ENCODE measurements at regions not wholly inside any gene's neighbourhood (a gene's known extent, or its start where the extent isn't known, plus 50 kb on each side); places are given as distances from the start of the nearest gene placed in this dataset.

DNA sequence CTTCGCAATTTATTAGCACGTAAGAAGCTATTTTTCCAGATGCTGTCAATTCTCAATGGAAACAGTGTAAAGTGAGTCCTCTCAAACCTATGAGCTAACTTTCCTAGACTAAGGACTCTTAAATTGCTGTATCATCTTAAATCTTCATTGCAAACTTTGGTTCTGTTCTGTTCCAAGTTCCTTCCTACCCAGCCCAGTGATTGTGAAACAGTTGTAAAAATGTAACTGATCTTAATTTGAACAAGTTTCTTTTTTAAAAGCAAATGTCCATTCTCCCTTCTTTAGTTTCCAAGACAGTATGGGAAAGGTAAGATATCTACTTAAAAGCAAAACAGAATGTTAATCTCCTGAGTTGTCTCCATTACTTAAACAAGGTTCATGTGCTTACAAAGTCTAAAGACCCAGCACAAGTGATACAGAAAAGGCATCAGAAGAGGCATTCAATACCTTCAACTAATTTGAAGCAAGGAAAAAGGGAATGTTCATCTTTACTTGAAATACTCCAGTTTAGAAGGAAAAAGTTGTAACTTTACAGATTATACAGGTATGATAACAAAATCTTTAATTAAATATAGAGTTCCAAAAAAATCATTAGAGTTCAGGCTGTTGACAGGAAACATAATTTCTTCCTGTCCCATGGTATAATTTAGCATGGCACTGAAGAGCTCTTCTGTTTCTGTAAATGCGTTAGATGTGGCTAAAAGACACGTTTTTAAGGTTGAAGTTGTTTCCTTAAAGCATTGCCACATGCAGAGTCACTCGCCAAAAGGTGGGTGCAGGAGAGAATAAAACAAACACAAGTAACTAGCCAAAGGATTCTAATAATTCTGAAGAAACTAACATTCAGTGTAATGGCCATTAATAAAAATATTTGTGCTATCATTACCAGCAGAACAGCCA lies 101.5 kb upstream of the USP15 start (continued):
- TF ChIP-seq, protein P1, sequence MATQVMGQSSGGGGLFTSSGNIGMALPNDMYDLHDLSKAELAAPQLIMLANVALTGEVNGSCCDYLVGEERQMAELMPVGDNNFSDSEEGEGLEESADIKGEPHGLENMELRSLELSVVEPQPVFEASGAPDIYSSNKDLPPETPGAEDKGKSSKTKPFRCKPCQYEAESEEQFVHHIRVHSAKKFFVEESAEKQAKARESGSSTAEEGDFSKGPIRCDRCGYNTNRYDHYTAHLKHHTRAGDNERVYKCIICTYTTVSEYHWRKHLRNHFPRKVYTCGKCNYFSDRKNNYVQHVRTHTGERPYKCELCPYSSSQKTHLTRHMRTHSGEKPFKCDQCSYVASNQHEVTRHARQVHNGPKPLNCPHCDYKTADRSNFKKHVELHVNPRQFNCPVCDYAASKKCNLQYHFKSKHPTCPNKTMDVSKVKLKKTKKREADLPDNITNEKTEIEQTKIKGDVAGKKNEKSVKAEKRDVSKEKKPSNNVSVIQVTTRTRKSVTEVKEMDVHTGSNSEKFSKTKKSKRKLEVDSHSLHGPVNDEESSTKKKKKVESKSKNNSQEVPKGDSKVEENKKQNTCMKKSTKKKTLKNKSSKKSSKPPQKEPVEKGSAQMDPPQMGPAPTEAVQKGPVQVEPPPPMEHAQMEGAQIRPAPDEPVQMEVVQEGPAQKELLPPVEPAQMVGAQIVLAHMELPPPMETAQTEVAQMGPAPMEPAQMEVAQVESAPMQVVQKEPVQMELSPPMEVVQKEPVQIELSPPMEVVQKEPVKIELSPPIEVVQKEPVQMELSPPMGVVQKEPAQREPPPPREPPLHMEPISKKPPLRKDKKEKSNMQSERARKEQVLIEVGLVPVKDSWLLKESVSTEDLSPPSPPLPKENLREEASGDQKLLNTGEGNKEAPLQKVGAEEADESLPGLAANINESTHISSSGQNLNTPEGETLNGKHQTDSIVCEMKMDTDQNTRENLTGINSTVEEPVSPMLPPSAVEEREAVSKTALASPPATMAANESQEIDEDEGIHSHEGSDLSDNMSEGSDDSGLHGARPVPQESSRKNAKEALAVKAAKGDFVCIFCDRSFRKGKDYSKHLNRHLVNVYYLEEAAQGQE (IDR thresholded peaks at IDR 0.05; ENCODE audit: borderline replicate concordance): no peak

DNA sequence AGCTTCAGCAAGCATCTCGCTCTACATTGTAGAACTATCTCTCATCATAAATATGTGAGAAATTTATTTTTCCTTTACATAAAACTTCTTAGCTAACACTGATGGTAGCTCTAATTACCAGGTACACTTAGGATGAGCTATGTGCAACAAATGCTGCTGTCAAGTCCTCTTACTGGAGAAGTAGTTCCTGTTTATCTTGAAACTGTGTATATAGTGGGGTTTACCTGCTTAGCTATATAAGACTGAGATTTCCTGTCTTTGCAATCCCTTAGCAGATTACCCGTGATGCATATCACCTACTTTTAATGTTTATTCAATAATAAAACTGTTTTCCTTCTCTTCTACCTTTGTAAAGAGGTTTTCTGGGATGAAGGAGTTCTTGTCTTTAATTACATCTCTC lies 98.0 kb upstream of the USP15 start:
- Histone ChIP-seq H4K20me1 (ENCODE audit: insufficient read depth) (no peaks in the 10 kb centered on the region), H2AFZ (ENCODE audit: low read depth, low read length) (no peak overlapping the region), H3K27me3 (ENCODE audit: insufficient read depth, low read depth, low read length) (no peaks in the 10 kb centered on the region)

More for the DNA sequence above, 98.0 kb upstream of the USP15 start:
- no peak overlapping the region for H3K27ac ChIP-seq (ENCODE audit: low read length)
- H3K4me2 ChIP-seq (ENCODE audit: low read length): no peak overlapping the region
- no peak overlapping the region for H3K4me3 ChIP-seq (ENCODE audit: low read length)
- TF ChIP-seq TAF1 (IDR thresholded peaks at IDR 0.05; ENCODE audit: low read depth) (no peak), MXI1 (conservative IDR thresholded peaks at IDR 0.05; ENCODE audit: poor library complexity, severe bottlenecking) (no peak), SMC3 (conservative IDR thresholded peaks at IDR 0.05; ENCODE audit: poor library complexity) (no peak), EP300 (conservative IDR thresholded peaks at IDR 0.05; ENCODE audit: poor library complexity, severe bottlenecking) (no peak), POLR2AphosphoS5 (IDR thresholded peaks at IDR 0.05) (no peak), EZH2 (IDR thresholded peaks at IDR 0.05; ENCODE audit: borderline replicate concordance, insufficient read depth, low read length, poor library complexity, severe bottlenecking) (no peak), RAD21 (conservative IDR thresholded peaks at IDR 0.05) (no peak)
- TF ChIP-seq, protein P2, sequence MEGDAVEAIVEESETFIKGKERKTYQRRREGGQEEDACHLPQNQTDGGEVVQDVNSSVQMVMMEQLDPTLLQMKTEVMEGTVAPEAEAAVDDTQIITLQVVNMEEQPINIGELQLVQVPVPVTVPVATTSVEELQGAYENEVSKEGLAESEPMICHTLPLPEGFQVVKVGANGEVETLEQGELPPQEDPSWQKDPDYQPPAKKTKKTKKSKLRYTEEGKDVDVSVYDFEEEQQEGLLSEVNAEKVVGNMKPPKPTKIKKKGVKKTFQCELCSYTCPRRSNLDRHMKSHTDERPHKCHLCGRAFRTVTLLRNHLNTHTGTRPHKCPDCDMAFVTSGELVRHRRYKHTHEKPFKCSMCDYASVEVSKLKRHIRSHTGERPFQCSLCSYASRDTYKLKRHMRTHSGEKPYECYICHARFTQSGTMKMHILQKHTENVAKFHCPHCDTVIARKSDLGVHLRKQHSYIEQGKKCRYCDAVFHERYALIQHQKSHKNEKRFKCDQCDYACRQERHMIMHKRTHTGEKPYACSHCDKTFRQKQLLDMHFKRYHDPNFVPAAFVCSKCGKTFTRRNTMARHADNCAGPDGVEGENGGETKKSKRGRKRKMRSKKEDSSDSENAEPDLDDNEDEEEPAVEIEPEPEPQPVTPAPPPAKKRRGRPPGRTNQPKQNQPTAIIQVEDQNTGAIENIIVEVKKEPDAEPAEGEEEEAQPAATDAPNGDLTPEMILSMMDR (IDR thresholded peaks at IDR 0.05; ENCODE audit: poor library complexity, severe bottlenecking): no peak
- TF ChIP-seq, protein P1 (IDR thresholded peaks at IDR 0.05; ENCODE audit: borderline replicate concordance): no peak
- no peaks in the 10 kb centered on the region for H3K9me3 ChIP-seq (ENCODE audit: low read length)
- no peak overlapping the region for H3K9ac ChIP-seq (ENCODE audit: low read length)
- H3K79me2 ChIP-seq (replicated peaks; ENCODE audit: insufficient read depth, low read length): no peaks in the 10 kb centered on the region
- H3K36me3 ChIP-seq (ENCODE audit: insufficient read depth, low read length): no peaks in the 10 kb centered on the region
- H3K9me2 ChIP-seq (ENCODE audit: insufficient read depth, low read length): no peaks in the 10 kb centered on the region
- H3F3A ChIP-seq (ENCODE audit: insufficient read depth, low read length, poor library complexity, severe bottlenecking): no peaks in the 10 kb centered on the region

Measured in neural cell (in vitro differentiated cells).